A673 (cell line): ENCODE measurements at regions not wholly inside any gene's neighbourhood (a gene's known extent, or its start where the extent isn't known, plus 50 kb on each side); places are given as distances from the start of the nearest gene placed in this dataset.
"Not testable (repeated sequence)": the region's sequence is repeated elsewhere in the genome, so short reads cannot be mapped to it uniquely, and the experiment has no call there.

ENCODE experiments used
- EZH2 ChIP-seq: fragments of 200-600 bp; sonication (generic); IDR thresholded peaks from 2 replicates; pipeline ENCODE4 v1.6.1; 2017; ENCODE audit warnings: borderline replicate concordance, low read depth, mild to moderate bottlenecking, mixed read lengths, antibody characterized with exemption, low read length; ENCODE audit not compliant: poor library complexity, severe bottlenecking
- TF ChIP-seq, protein P1 (sequence below): fragments of 300-800, 200-600 bp; sonication (generic); conservative IDR thresholded peaks from 2 replicates; pipeline ENCODE4 v1.5.1; 2017; ENCODE audit warnings: low read depth, mild to moderate bottlenecking, antibody characterized with exemption, low read length, moderate library complexity, mixed read lengths

DNA sequence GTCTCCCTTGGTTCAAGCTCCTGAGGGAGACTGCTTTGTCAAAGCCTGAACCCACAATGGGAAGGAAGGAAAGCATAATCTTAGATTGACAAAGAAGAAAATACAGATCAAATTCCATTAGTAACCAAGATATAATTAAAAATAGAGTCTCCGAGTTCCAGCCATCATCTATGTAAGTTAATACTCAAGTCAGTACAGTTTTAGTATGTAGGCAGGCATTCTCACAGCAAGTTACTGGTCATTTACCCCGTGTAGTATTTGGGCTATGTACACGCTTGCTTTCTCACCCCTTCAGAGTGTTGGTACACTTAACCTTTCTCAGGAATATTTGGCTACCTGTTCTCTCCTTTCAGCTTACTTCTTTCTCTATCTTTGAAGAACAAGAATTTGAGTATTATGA, 79.9 kb upstream of the GARIN1A start:
- TF ChIP-seq, protein P1, sequence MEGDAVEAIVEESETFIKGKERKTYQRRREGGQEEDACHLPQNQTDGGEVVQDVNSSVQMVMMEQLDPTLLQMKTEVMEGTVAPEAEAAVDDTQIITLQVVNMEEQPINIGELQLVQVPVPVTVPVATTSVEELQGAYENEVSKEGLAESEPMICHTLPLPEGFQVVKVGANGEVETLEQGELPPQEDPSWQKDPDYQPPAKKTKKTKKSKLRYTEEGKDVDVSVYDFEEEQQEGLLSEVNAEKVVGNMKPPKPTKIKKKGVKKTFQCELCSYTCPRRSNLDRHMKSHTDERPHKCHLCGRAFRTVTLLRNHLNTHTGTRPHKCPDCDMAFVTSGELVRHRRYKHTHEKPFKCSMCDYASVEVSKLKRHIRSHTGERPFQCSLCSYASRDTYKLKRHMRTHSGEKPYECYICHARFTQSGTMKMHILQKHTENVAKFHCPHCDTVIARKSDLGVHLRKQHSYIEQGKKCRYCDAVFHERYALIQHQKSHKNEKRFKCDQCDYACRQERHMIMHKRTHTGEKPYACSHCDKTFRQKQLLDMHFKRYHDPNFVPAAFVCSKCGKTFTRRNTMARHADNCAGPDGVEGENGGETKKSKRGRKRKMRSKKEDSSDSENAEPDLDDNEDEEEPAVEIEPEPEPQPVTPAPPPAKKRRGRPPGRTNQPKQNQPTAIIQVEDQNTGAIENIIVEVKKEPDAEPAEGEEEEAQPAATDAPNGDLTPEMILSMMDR = not testable (repeated sequence)
- TF ChIP-seq EZH2 = not testable (repeated sequence)
